Dendritic cell treated with granulocyte-macrophage colony-stimulating factor and Interleukin-4, amounts not matched to agents 40 ng/mL and 50 ng/mL, for 4 days (primary cell): ENCODE measurements at regions not wholly inside any gene's neighbourhood (a gene's known extent, or its start where the extent isn't known, plus 50 kb on each side); places are given as distances from the start of the nearest gene placed in this dataset.
"Not testable (repeated sequence)": the region's sequence is repeated elsewhere in the genome, so short reads cannot be mapped to it uniquely, and the experiment has no call there.

Source experiments
- H3K27ac Mint-ChIP-seq: one replicate; pipeline ENCODE4 v1.8.0; 2022; ENCODE audit warnings: mild to moderate bottlenecking, mixed read lengths
- H3K27me3 Mint-ChIP-seq: one replicate; pipeline ENCODE4 v1.8.0; 2022; ENCODE audit warnings: mild to moderate bottlenecking, mixed read lengths
- H3K36me3 Mint-ChIP-seq: one replicate; pipeline ENCODE4 v1.8.0; 2022; ENCODE audit warnings: low read depth, mixed read lengths
- H3K4me1 Mint-ChIP-seq: one replicate; pipeline ENCODE4 v1.8.0; 2022; ENCODE audit warnings: low read depth, mixed read lengths
- H3K4me3 Mint-ChIP-seq: one replicate; pipeline ENCODE4 v1.8.0; 2022; ENCODE audit warnings: mild to moderate bottlenecking, moderate library complexity, mixed read lengths
- H3K9me3 Mint-ChIP-seq: one replicate; pipeline ENCODE4 v1.8.0; 2022; ENCODE audit warnings: mixed read lengths
- intact Hi-C: fragments of 100-400 bp; cut with micrococcal nuclease; formaldehyde crosslinking; loops from one replicate; pipeline ENCODE4 v1.15.0; 2022

GRCh38 chr7:106591146-106591545 is 69.8 kb downstream of the CCDC71L start:
- no peaks in the 10 kb centered on the region for H3K36me3 Mint-ChIP-seq
- peaks cover 12% of the 10 kb centered on the region for H3K4me1 Mint-ChIP-seq
- no peak overlapping the region for H3K27ac Mint-ChIP-seq
- intact Hi-C loops = no loop called here
- H3K4me3 Mint-ChIP-seq = no peak overlapping the region
- H3K27me3 Mint-ChIP-seq = peaks cover 13% of the 10 kb centered on the region
- H3K9me3 Mint-ChIP-seq = no peaks in the 10 kb centered on the region

GRCh38 chr7:106590209-106590816 is 70.6 kb downstream of the CCDC71L start:
- H3K27me3 Mint-ChIP-seq = peaks cover 13% of the 10 kb centered on the region
- intact Hi-C loops = no loop called here
- no peak overlapping the region for H3K4me3 Mint-ChIP-seq
- no peaks in the 10 kb centered on the region for H3K9me3 Mint-ChIP-seq
- no peak overlapping the region for H3K27ac Mint-ChIP-seq
- H3K4me1 Mint-ChIP-seq = peaks cover 12% of the 10 kb centered on the region
- H3K36me3 Mint-ChIP-seq = no peaks in the 10 kb centered on the region

GRCh38 chr7:106589198-106589879 is 71.6 kb downstream of the CCDC71L start:
- Mint-ChIP-seq H3K4me3 (no peak overlapping the region), H3K9me3 (no peaks in the 10 kb centered on the region), H3K27ac (no peak overlapping the region), H3K27me3 (peaks cover 15% of the 10 kb centered on the region), H3K36me3 (no peaks in the 10 kb centered on the region), H3K4me1 (peaks cover 12% of the 10 kb centered on the region)
- intact Hi-C loops = no loop called here

GRCh38 chr7:106588422-106589197 is 72.3 kb downstream of the CCDC71L start:
- intact Hi-C loops = no loop called here
- H3K27ac Mint-ChIP-seq = no peak overlapping the region
- no peak overlapping the region for H3K4me3 Mint-ChIP-seq
- H3K36me3 Mint-ChIP-seq = no peaks in the 10 kb centered on the region
- peaks cover 7% of the 10 kb centered on the region for H3K9me3 Mint-ChIP-seq
- peaks cover 15% of the 10 kb centered on the region for H3K27me3 Mint-ChIP-seq
- peaks cover 12% of the 10 kb centered on the region for H3K4me1 Mint-ChIP-seq

- H3K36me3 Mint-ChIP-seq = no peaks in the 10 kb centered on the region
- H3K27ac Mint-ChIP-seq = no peak overlapping the region
- peaks cover 12% of the 10 kb centered on the region for H3K4me1 Mint-ChIP-seq
Observed at GRCh38 chr7:106584914-106585759, 75.8 kb downstream of the CCDC71L start.

GRCh38 chr7:106583706-106584690 is 77.0 kb downstream of the CCDC71L start:
- no peak overlapping the region for H3K27ac Mint-ChIP-seq
- H3K36me3 Mint-ChIP-seq = no peaks in the 10 kb centered on the region
- intact Hi-C loops = no loop called here
- H3K4me3 Mint-ChIP-seq = no peak overlapping the region
- peaks cover 15% of the 10 kb centered on the region for H3K9me3 Mint-ChIP-seq
- H3K27me3 Mint-ChIP-seq = peaks cover 12% of the 10 kb centered on the region
- H3K4me1 Mint-ChIP-seq = peaks cover under 1% of the 10 kb centered on the region

More at GRCh38 chr7:106584914-106585759, 75.8 kb downstream of the CCDC71L start:
- H3K9me3 Mint-ChIP-seq = peaks cover 15% of the 10 kb centered on the region
- intact Hi-C loops = no loop called here
- no peak overlapping the region for H3K4me3 Mint-ChIP-seq
- peaks cover 12% of the 10 kb centered on the region for H3K27me3 Mint-ChIP-seq

- intact Hi-C loops = no loop called here
- H3K36me3 Mint-ChIP-seq = no peaks in the 10 kb centered on the region
- peaks cover 15% of the 10 kb centered on the region for H3K9me3 Mint-ChIP-seq
- no peaks in the 10 kb centered on the region for H3K4me1 Mint-ChIP-seq
- peaks cover 12% of the 10 kb centered on the region for H3K27me3 Mint-ChIP-seq
- no peak overlapping the region for H3K4me3 Mint-ChIP-seq
- H3K27ac Mint-ChIP-seq = no peak overlapping the region
Observed at GRCh38 chr7:106583100-106583499, 77.9 kb downstream of the CCDC71L start.

- Mint-ChIP-seq H3K36me3 (no peaks in the 10 kb centered on the region), H3K9me3 (peaks cover 15% of the 10 kb centered on the region), H3K4me3 (no peak overlapping the region), H3K4me1 (no peaks in the 10 kb centered on the region), H3K27me3 (peaks cover 12% of the 10 kb centered on the region), H3K27ac (no peak overlapping the region)
- intact Hi-C loops = no loop called here
Observed at GRCh38 chr7:106582365-106582764, 78.6 kb downstream of the CCDC71L start.

- intact Hi-C loops, H3K27me3 Mint-ChIP-seq, H3K36me3 Mint-ChIP-seq, H3K27ac Mint-ChIP-seq, H3K4me1 Mint-ChIP-seq, H3K4me3 Mint-ChIP-seq: not testable (repeated sequence)
- H3K9me3 Mint-ChIP-seq = peaks cover 14% of the 10 kb centered on the region
Observed at GRCh38 chr7:106579086-106579485, 81.9 kb downstream of the CCDC71L start.

- peaks cover 15% of the 10 kb centered on the region for H3K4me1 Mint-ChIP-seq
- no peaks in the 10 kb centered on the region for H3K9me3 Mint-ChIP-seq
- H3K27ac Mint-ChIP-seq = no peak overlapping the region
- no peak overlapping the region for H3K4me3 Mint-ChIP-seq
- intact Hi-C loops = no loop called here
- H3K36me3 Mint-ChIP-seq = no peaks in the 10 kb centered on the region
- peaks cover 11% of the 10 kb centered on the region for H3K27me3 Mint-ChIP-seq
Observed at GRCh38 chr7:106575138-106575823, 85.7 kb downstream of the CCDC71L start.

- intact Hi-C loops = no loop called here
- Mint-ChIP-seq H3K27me3 (peaks cover 11% of the 10 kb centered on the region), H3K9me3 (no peaks in the 10 kb centered on the region), H3K27ac (no peak overlapping the region), H3K4me3 (no peak overlapping the region), H3K36me3 (no peaks in the 10 kb centered on the region), H3K4me1 (peaks cover 25% of the 10 kb centered on the region)
Observed at GRCh38 chr7:106573738-106574137, 87.2 kb downstream of the CCDC71L start.

GRCh38 chr7:106573125-106573663 is 87.8 kb downstream of the CCDC71L start:
- H3K4me3 Mint-ChIP-seq = no peak overlapping the region
- H3K27ac Mint-ChIP-seq = no peak overlapping the region
- no peaks in the 10 kb centered on the region for H3K9me3 Mint-ChIP-seq
- peaks cover 30% of the 10 kb centered on the region for H3K4me1 Mint-ChIP-seq
- peaks cover 11% of the 10 kb centered on the region for H3K27me3 Mint-ChIP-seq
- intact Hi-C loops = no loop called here
- no peaks in the 10 kb centered on the region for H3K36me3 Mint-ChIP-seq
